Glutamatergic neuron (in vitro differentiated cells): ENCODE measurements at regions not wholly inside any gene's neighbourhood (a gene's known extent, or its start where the extent isn't known, plus 50 kb on each side); places are given as distances from the start of the nearest gene placed in this dataset.

Experiments
- DNase-seq: peaks from one replicate; pipeline ENCODE4 v3.0.0; 2022
- H3K27ac Mint-ChIP-seq: one replicate; pipeline ENCODE4 v1.8.0; 2020; ENCODE audit warnings: mild to moderate bottlenecking, mixed read lengths, inconsistent platforms; ENCODE audit not compliant: unreplicated experiment
- H3K27me3 Mint-ChIP-seq: one replicate; pipeline ENCODE4 v1.8.0; 2020; ENCODE audit warnings: mild to moderate bottlenecking, moderate library complexity, mixed read lengths, inconsistent platforms; ENCODE audit not compliant: unreplicated experiment
- H3K36me3 Mint-ChIP-seq: one replicate; pipeline ENCODE4 v1.8.0; 2020; ENCODE audit warnings: mild to moderate bottlenecking, mixed read lengths, inconsistent platforms; ENCODE audit not compliant: unreplicated experiment
- H3K4me1 Mint-ChIP-seq: one replicate; pipeline ENCODE4 v1.8.0; 2020; ENCODE audit warnings: mild to moderate bottlenecking, low read depth, mixed read lengths, inconsistent platforms; ENCODE audit not compliant: unreplicated experiment
- H3K4me3 Mint-ChIP-seq: one replicate; pipeline ENCODE4 v1.8.0; 2020; ENCODE audit warnings: mild to moderate bottlenecking, mixed read lengths, inconsistent platforms; ENCODE audit not compliant: unreplicated experiment
- H3K9me3 Mint-ChIP-seq: one replicate; pipeline ENCODE4 v1.8.0; 2020; ENCODE audit warnings: mild to moderate bottlenecking, moderate library complexity, mixed read lengths, inconsistent platforms; ENCODE audit not compliant: unreplicated experiment
- CTCF ChIP-seq: fragments of 200-600 bp; sonication (generic); IDR thresholded peaks from one replicate; pipeline ENCODE4 v1.5.0; 2021; ENCODE audit not compliant: partially characterized antibody, unreplicated experiment

- TF ChIP-seq CTCF: peak; percentile 84
- Mint-ChIP-seq H3K4me1 (peaks cover 6% of the 10 kb centered on the region), H3K27ac (no peak overlapping the region)
These were observed 230.9 kb upstream of the SLC14A2 start for GRCh38 chr18:45384137-45384961.

DNA sequence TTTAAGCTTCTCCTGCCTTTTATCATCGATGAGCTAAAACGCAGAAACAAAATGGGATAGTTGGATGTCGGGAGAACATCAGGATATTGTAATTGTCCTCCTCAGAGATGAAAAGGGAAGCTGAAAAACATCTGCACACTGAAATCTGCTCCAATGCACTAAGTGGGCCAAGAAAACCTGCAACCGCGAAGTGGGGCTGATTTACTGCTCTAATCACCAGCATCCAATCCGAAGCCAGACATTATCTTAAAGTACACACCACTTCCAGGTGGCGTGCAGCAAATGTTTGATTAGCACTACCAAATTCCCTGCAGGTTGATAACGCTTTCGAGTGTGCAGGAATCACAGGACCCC is 230.3 kb upstream of the SLC14A2 start:
- Mint-ChIP-seq H3K4me3 (no peak overlapping the region), H3K36me3 (no peaks in the 10 kb centered on the region), H3K4me1 (peaks cover 6% of the 10 kb centered on the region), H3K9me3 (no peaks in the 10 kb centered on the region), H3K27me3 (no peaks in the 10 kb centered on the region), H3K27ac (no peak overlapping the region)
- no peak for TF ChIP-seq CTCF
- no peak for DNase-seq

More at GRCh38 chr18:45384137-45384961, 230.9 kb upstream of the SLC14A2 start:
- no peaks in the 10 kb centered on the region for H3K9me3 Mint-ChIP-seq
- DNase-seq: peak; percentile 60
- H3K4me3 Mint-ChIP-seq: no peak overlapping the region
- no peaks in the 10 kb centered on the region for H3K36me3 Mint-ChIP-seq
- no peaks in the 10 kb centered on the region for H3K27me3 Mint-ChIP-seq

DNA sequence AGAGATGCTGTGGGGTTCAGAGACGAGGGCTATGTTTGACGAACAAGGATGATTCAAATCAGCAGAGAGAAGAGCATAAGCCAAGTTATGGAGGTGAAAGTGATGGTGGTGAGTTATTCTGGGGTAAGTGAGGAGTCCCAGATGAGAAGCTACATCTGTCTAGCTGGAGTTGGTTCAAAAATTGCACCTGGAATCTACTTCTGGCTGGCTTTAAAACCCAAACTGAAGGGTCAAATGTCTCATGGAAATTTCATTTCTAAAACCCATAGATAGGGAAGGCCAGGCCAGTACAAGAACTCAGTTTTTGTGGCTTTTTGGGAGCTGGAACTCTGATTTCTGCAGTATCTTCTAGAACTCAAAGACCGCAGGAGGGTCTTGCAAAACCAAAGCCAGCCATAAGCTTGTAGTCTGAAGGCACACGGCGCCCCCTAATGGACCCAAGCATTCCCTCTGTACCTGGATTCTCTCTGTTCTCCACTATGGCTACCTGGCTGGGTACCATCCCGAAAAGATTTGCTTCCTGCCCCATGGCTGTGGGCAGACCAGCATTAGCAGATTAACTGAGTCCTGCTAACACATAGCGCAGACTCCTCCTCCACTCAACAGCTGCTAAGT is 229.1 kb upstream of the SLC14A2 start:
- peak; percentile 59 for TF ChIP-seq CTCF
- DNase-seq: peak; percentile 61
- peaks cover 6% of the 10 kb centered on the region for H3K4me1 Mint-ChIP-seq
- H3K27ac Mint-ChIP-seq: no peak overlapping the region
- H3K36me3 Mint-ChIP-seq: no peaks in the 10 kb centered on the region
- H3K27me3 Mint-ChIP-seq: no peaks in the 10 kb centered on the region
- H3K9me3 Mint-ChIP-seq: no peaks in the 10 kb centered on the region
- H3K4me3 Mint-ChIP-seq: no peak overlapping the region

GRCh38 chr18:45387229-45387628 is 228.0 kb upstream of the SLC14A2 start:
- Mint-ChIP-seq H3K4me3 (no peak overlapping the region), H3K9me3 (no peaks in the 10 kb centered on the region), H3K27me3 (no peaks in the 10 kb centered on the region), H3K36me3 (no peaks in the 10 kb centered on the region), H3K4me1 (peaks cover 6% of the 10 kb centered on the region), H3K27ac (no peak overlapping the region)
- no peak for TF ChIP-seq CTCF
- no peak for DNase-seq

DNA sequence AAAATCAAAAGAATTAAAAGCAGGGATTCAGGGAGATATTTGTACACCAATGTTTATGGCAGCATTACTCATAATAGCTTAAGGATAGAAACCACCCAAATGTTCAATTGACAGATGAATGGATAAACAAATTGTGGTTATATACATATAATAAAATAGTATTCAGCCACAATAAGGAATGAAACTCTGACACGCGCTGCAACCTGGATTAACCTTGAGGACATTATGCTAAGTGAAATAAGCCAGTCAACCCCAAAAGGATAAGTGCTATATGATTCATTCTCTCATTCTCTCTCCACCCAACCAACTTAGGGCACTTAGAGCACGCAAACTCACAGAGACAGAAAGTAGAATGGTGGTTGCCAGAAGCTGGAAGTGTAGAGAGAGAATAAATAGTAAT is 216.8 kb upstream of the SLC14A2 start:
- H3K36me3 Mint-ChIP-seq: no peaks in the 10 kb centered on the region
- H3K9me3 Mint-ChIP-seq: no peaks in the 10 kb centered on the region
- H3K4me3 Mint-ChIP-seq: no peak overlapping the region
- H3K27ac Mint-ChIP-seq: no peak overlapping the region
- H3K27me3 Mint-ChIP-seq: peaks cover 2% of the 10 kb centered on the region
- no peaks in the 10 kb centered on the region for H3K4me1 Mint-ChIP-seq
- TF ChIP-seq CTCF: no peak
- no peak for DNase-seq
